WTC11 (cell line): ENCODE measurements at regions not wholly inside any gene's neighbourhood (a gene's known extent, or its start where the extent isn't known, plus 50 kb on each side); places are given as distances from the start of the nearest gene placed in this dataset.

Experiments
- ATAC-seq: fragments of 200-7000 bp; cut with Tn5 transposase; 2 replicates; pipeline ENCODE4 v1.10.0; 2021; ENCODE audit warnings: mild to moderate bottlenecking, moderate library complexity
- CTCF ChIA-PET: fragments of 300-600 bp; sonication (Branson Sonifier 250); formaldehyde crosslinking; loops from one replicate; lab custom pipeline; 2021; ENCODE audit warnings: antibody characterized with exemption; lab: Charles Lee
- POLR2A ChIA-PET: fragments of 350-600 bp; sonication (Branson Sonifier 250); formaldehyde crosslinking; loops from one replicate; lab custom pipeline; 2021; ENCODE audit warnings: antibody characterized with exemption; lab: Charles Lee
- DNase-seq: peaks from one replicate; pipeline ENCODE4 v3.0.0; 2021; ENCODE audit warnings: low spot score
- H3K27ac Mint-ChIP-seq: 2 replicates; pipeline ENCODE4 v1.8.0; 2021; ENCODE audit warnings: mixed read lengths
- H3K27me3 Mint-ChIP-seq: 2 replicates; pipeline ENCODE4 v1.8.0; 2021; ENCODE audit warnings: low read depth, mild to moderate bottlenecking, moderate library complexity, mixed read lengths
- H3K36me3 Mint-ChIP-seq: 2 replicates; pipeline ENCODE4 v1.8.0; 2021; ENCODE audit warnings: mixed read lengths
- H3K4me1 Mint-ChIP-seq: 2 replicates; pipeline ENCODE4 v1.8.0; 2022; ENCODE audit warnings: mixed read lengths
- H3K4me3 Mint-ChIP-seq: 2 replicates; pipeline ENCODE4 v1.8.0; 2021; ENCODE audit warnings: mild to moderate bottlenecking, moderate library complexity, mixed read lengths
- H3K9me3 Mint-ChIP-seq: 2 replicates; pipeline ENCODE4 v1.8.0; 2021; ENCODE audit warnings: mixed read lengths
- ATF1 ChIP-seq: sonication (generic); formaldehyde crosslinking; IDR thresholded peaks from 2 replicates; pipeline ENCODE4 v1.8.1; 2023; ENCODE audit warnings: mild to moderate bottlenecking, moderate library complexity, missing genetic modification reagents
- CREB1 ChIP-seq: sonication (generic); formaldehyde crosslinking; IDR thresholded peaks from 2 replicates; pipeline ENCODE4 v1.8.0; 2023; ENCODE audit warnings: mild to moderate bottlenecking, missing genetic modification reagents
- EMX1 ChIP-seq: fragments of 250-450 bp; sonication (Bioruptor Pico); IDR thresholded peaks from 2 replicates; pipeline ENCODE4 v1.8.0; 2021; ENCODE audit warnings: mild to moderate bottlenecking
- ETV6 ChIP-seq: sonication (generic); formaldehyde crosslinking; IDR thresholded peaks from 2 replicates; pipeline ENCODE4 v1.8.1; 2022; ENCODE audit warnings: mild to moderate bottlenecking, missing genetic modification reagents
- FOXK1 ChIP-seq: sonication (generic); formaldehyde crosslinking; IDR thresholded peaks from 2 replicates; pipeline ENCODE4 v1.8.0; 2022; ENCODE audit warnings: mild to moderate bottlenecking, moderate library complexity, missing genetic modification reagents
- GRHL2 ChIP-seq: fragments of 250-450 bp; sonication (Bioruptor Pico); IDR thresholded peaks from 2 replicates; pipeline ENCODE4 v1.8.0; 2022; ENCODE audit warnings: mild to moderate bottlenecking, moderate library complexity; ENCODE audit not compliant: insufficient replicate concordance, severe bottlenecking
- IRF2 ChIP-seq: sonication (generic); formaldehyde crosslinking; IDR thresholded peaks from 2 replicates; pipeline ENCODE4 v1.8.0; 2022; ENCODE audit warnings: low read depth, missing genetic modification reagents, borderline replicate concordance
- JAZF1 ChIP-seq: fragments of 250-450 bp; sonication (Bioruptor Pico); IDR thresholded peaks from 2 replicates; pipeline ENCODE4 v1.9.0; 2021; ENCODE audit warnings: moderate library complexity, mild to moderate bottlenecking, inconsistent platforms
- MXD4 ChIP-seq: fragments of 250-450 bp; sonication (Bioruptor Pico); IDR thresholded peaks from 2 replicates; pipeline ENCODE4 v1.8.0; 2021; ENCODE audit warnings: mild to moderate bottlenecking, moderate library complexity, borderline replicate concordance
- MYBL2 ChIP-seq: sonication (generic); formaldehyde crosslinking; IDR thresholded peaks from 2 replicates; pipeline ENCODE4 v1.8.1; 2023; ENCODE audit warnings: mild to moderate bottlenecking, moderate library complexity, missing genetic modification reagents
- NFYB ChIP-seq: sonication (generic); formaldehyde crosslinking; conservative IDR thresholded peaks from 2 replicates; pipeline ENCODE4 v1.8.0; 2022; ENCODE audit warnings: low read depth, missing genetic modification reagents
- PRRX2 ChIP-seq: fragments of 250-450 bp; sonication (Bioruptor Pico); IDR thresholded peaks from 2 replicates; pipeline ENCODE4 v1.8.0; 2021; ENCODE audit warnings: mild to moderate bottlenecking
- RELA ChIP-seq: sonication (generic); formaldehyde crosslinking; IDR thresholded peaks from 2 replicates; pipeline ENCODE4 v1.8.1; 2022; ENCODE audit warnings: missing genetic modification reagents, mild to moderate bottlenecking, borderline replicate concordance
- RORB ChIP-seq: fragments of 250-450 bp; sonication (Bioruptor Pico); IDR thresholded peaks from 2 replicates; pipeline ENCODE4 v1.9.0; 2021; ENCODE audit warnings: mild to moderate bottlenecking
- SMAD3 ChIP-seq: sonication (generic); formaldehyde crosslinking; IDR thresholded peaks from 2 replicates; pipeline ENCODE4 v1.8.0; 2022; ENCODE audit warnings: missing genetic modification reagents, mild to moderate bottlenecking, borderline replicate concordance
- SP1 ChIP-seq: sonication (generic); formaldehyde crosslinking; conservative IDR thresholded peaks from 2 replicates; pipeline ENCODE4 v1.8.1; 2022; ENCODE audit warnings: missing genetic modification reagents
- TCF7 ChIP-seq: sonication (generic); formaldehyde crosslinking; IDR thresholded peaks from 2 replicates; pipeline ENCODE4 v1.8.0; 2022; ENCODE audit warnings: mild to moderate bottlenecking, low read depth, missing genetic modification reagents, moderate library complexity
- ZNF219 ChIP-seq: sonication (generic); formaldehyde crosslinking; IDR thresholded peaks from 2 replicates; pipeline ENCODE4 v1.8.0; 2023; ENCODE audit warnings: missing genetic modification reagents, mild to moderate bottlenecking, borderline replicate concordance
- ZNF423 ChIP-seq: fragments of 250-450 bp; sonication (Bioruptor Pico); IDR thresholded peaks from 2 replicates; pipeline ENCODE4 v2.1.2; 2022; ENCODE audit warnings: mild to moderate bottlenecking, moderate library complexity
- ZNF671 ChIP-seq: fragments of 250-450 bp; sonication (Bioruptor Pico); IDR thresholded peaks from 2 replicates; pipeline ENCODE4 v1.8.0; 2021; ENCODE audit warnings: mild to moderate bottlenecking
- TF ChIP-seq, protein P1 (sequence below): sonication (generic); formaldehyde crosslinking; IDR thresholded peaks from 2 replicates; pipeline ENCODE4 v1.8.1; 2023; ENCODE audit warnings: mild to moderate bottlenecking, missing genetic modification reagents, moderate library complexity
- TF ChIP-seq, protein P2 (sequence below): sonication (generic); formaldehyde crosslinking; IDR thresholded peaks from 2 replicates; pipeline ENCODE4 v1.8.1; 2023; ENCODE audit warnings: mild to moderate bottlenecking, missing genetic modification reagents, moderate library complexity
- TF ChIP-seq, protein P3 (sequence below): fragments of 250-450 bp; sonication (Bioruptor Pico); IDR thresholded peaks from 2 replicates; pipeline ENCODE4 v1.9.0; 2021; ENCODE audit warnings: moderate library complexity, mild to moderate bottlenecking, inconsistent platforms, borderline replicate concordance
- TF ChIP-seq, protein P4 (sequence below): sonication (generic); formaldehyde crosslinking; IDR thresholded peaks from 2 replicates; pipeline ENCODE4 v1.8.0; 2022; ENCODE audit warnings: mild to moderate bottlenecking, missing genetic modification reagents
- TF ChIP-seq, protein P5 (sequence below): sonication (generic); formaldehyde crosslinking; IDR thresholded peaks from 2 replicates; pipeline ENCODE4 v1.8.1; 2023; ENCODE audit warnings: mild to moderate bottlenecking, moderate library complexity, missing genetic modification reagents
- TF ChIP-seq, protein P6 (sequence below): sonication (generic); formaldehyde crosslinking; IDR thresholded peaks from 2 replicates; pipeline ENCODE4 v1.8.1; 2022; ENCODE audit warnings: mild to moderate bottlenecking, missing genetic modification reagents, moderate library complexity, borderline replicate concordance
- TF ChIP-seq, protein P7 (sequence below): fragments of 250-450 bp; sonication (Bioruptor Pico); conservative IDR thresholded peaks from 2 replicates; pipeline ENCODE4 v1.9.0; 2021; ENCODE audit warnings: mild to moderate bottlenecking

DNA sequence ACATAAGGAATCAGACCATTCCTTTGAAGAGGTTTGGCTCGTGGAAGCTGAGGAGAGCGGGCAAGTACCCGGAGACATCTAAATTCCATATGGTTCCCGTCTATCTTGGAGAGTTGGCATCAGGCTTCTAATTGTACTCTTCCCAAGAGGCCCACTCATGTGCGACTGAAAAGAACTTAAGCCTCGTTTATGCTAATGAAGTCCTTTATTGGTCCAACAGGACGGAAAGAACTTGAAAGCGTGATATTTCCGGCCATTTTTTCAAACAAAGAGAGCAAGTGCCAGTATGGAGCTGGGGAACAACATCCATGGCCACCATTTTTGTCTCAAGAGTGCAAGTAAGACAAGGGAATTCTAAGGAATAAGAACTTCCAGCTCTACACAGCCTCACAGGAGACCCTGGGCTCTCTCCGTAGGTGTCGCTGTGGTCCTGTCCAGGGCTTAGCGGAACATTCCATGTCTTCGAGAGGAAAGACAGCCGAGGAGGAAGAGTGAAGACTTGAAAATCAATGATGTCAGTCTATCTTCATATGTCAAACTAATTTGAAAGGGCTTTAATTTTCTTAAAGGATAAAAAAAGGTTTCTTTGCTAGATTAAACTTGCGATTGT lies 566.0 kb upstream of the PSMD7 start (continued):
- TF ChIP-seq, protein P1, sequence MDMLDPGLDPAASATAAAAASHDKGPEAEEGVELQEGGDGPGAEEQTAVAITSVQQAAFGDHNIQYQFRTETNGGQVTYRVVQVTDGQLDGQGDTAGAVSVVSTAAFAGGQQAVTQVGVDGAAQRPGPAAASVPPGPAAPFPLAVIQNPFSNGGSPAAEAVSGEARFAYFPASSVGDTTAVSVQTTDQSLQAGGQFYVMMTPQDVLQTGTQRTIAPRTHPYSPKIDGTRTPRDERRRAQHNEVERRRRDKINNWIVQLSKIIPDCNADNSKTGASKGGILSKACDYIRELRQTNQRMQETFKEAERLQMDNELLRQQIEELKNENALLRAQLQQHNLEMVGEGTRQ (CRISPR knock-in tag), result no peak
- TF ChIP-seq GRHL2 (CRISPR knock-in tag), result no peak
- TF ChIP-seq RORB (CRISPR knock-in tag), result no peak
- TF ChIP-seq TCF7 (CRISPR knock-in tag), result no peak
- TF ChIP-seq, protein P2, sequence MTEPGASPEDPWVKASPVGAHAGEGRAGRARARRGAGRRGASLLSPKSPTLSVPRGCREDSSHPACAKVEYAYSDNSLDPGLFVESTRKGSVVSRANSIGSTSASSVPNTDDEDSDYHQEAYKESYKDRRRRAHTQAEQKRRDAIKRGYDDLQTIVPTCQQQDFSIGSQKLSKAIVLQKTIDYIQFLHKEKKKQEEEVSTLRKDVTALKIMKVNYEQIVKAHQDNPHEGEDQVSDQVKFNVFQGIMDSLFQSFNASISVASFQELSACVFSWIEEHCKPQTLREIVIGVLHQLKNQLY, result no peak
- no peak for TF ChIP-seq MYBL2 (CRISPR knock-in tag)
- TF ChIP-seq NFYB (CRISPR knock-in tag), result no peak
- TF ChIP-seq SMAD3, result no peak
- TF ChIP-seq ZNF219 (CRISPR knock-in tag), result no peak
- TF ChIP-seq MXD4 (CRISPR knock-in tag), result no peak
- no peak for TF ChIP-seq ZNF671 (CRISPR knock-in tag)

DNA sequence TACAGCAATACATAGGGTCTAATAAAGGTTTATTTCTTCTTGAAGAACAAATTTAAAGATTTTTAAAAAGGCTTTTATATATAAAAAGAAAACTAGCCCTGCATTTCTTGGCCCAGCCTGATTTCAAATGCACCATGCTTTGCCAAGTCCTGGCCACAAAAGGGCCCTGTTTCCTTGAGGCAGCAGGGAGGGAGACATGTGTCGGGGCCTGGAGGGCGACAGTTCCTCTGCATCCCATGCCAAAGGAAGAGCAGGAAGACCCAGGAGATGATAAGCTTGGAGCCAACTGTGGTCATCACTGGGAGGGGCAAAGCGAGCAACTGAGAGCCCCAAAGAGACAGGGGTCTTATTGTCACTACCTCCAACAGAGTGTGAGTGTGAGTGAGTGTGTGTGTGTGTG lies 571.5 kb upstream of the PSMD7 start:
- H3K9me3 Mint-ChIP-seq, result peaks cover 22% of the 10 kb centered on the region
- ChIA-PET CTCF (interaction anchor here (1.5 kb wide), 1 partner anchor 156 kb away, joined by 3 read pairs; no protein-coding TSS in a partner anchor), POLR2A (no interaction called here)
- DNase-seq (no peak), ATAC-seq (no peak)
- peaks cover 3% of the 10 kb centered on the region for H3K4me1 Mint-ChIP-seq
- no peaks in the 10 kb centered on the region for H3K27me3 Mint-ChIP-seq
- H3K4me3 Mint-ChIP-seq, result no peak overlapping the region
- no peaks in the 10 kb centered on the region for H3K36me3 Mint-ChIP-seq
- TF ChIP-seq ZNF423 (no peak), CREB1 (CRISPR knock-in tag) (no peak), PRRX2 (no peak), NFYB (CRISPR knock-in tag) (no peak), IRF2 (CRISPR knock-in tag) (no peak), FOXK1 (no peak)
- TF ChIP-seq, protein P3, sequence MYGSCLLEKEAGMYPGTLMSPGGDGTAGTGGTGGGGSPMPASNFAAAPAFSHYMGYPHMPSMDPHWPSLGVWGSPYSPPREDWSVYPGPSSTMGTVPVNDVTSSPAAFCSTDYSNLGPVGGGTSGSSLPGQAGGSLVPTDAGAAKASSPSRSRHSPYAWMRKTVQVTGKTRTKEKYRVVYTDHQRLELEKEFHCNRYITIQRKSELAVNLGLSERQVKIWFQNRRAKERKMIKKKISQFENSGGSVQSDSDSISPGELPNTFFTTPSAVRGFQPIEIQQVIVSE (CRISPR knock-in tag), result no peak
- TF ChIP-seq, protein P4, sequence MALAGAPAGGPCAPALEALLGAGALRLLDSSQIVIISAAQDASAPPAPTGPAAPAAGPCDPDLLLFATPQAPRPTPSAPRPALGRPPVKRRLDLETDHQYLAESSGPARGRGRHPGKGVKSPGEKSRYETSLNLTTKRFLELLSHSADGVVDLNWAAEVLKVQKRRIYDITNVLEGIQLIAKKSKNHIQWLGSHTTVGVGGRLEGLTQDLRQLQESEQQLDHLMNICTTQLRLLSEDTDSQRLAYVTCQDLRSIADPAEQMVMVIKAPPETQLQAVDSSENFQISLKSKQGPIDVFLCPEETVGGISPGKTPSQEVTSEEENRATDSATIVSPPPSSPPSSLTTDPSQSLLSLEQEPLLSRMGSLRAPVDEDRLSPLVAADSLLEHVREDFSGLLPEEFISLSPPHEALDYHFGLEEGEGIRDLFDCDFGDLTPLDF (CRISPR knock-in tag), result no peak
- no peak overlapping the region for H3K27ac Mint-ChIP-seq

DNA sequence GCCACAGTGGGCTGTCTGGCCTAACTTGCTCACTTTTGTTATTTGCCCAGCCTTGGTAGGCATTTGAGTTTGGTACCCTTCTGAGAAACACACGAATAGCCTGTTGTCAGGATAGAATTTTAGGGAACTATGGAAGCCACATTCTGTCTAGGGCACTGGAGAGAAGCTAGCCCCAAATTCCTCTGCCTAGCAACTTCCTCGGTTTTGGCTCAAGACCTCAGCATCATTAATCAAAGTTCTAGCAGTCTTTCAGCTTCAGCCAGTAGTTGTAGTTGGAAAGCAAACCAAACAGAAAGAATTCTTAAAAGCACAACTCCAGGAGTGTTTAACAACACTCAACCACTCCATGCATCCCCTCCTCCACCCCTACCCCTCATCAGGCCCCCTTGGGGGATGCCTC lies 572.1 kb upstream of the PSMD7 start:
- no peaks in the 10 kb centered on the region for H3K36me3 Mint-ChIP-seq
- H3K4me3 Mint-ChIP-seq, result no peak overlapping the region
- ChIA-PET POLR2A (no interaction called here), CTCF (interaction anchor here (0.6 to 1.5 kb wide), 2 partner anchors 13 to 157 kb away, joined by 3 read pairs; no protein-coding TSS in a partner anchor)
- ATAC-seq, result no peak
- peaks cover 3% of the 10 kb centered on the region for H3K4me1 Mint-ChIP-seq
- peaks cover 16% of the 10 kb centered on the region for H3K9me3 Mint-ChIP-seq
- no peak for DNase-seq
- no peak overlapping the region for H3K27ac Mint-ChIP-seq
- no peaks in the 10 kb centered on the region for H3K27me3 Mint-ChIP-seq
- TF ChIP-seq PRRX2 (no peak), ZNF219 (CRISPR knock-in tag) (no peak), ETV6 (CRISPR knock-in tag) (no peak), RELA (CRISPR knock-in tag) (no peak), EMX1 (CRISPR knock-in tag) (no peak), SP1 (CRISPR knock-in tag) (no peak), JAZF1 (CRISPR knock-in tag) (no peak), GRHL2 (CRISPR knock-in tag) (no peak), ATF1 (CRISPR knock-in tag) (no peak)
- TF ChIP-seq, protein P5, sequence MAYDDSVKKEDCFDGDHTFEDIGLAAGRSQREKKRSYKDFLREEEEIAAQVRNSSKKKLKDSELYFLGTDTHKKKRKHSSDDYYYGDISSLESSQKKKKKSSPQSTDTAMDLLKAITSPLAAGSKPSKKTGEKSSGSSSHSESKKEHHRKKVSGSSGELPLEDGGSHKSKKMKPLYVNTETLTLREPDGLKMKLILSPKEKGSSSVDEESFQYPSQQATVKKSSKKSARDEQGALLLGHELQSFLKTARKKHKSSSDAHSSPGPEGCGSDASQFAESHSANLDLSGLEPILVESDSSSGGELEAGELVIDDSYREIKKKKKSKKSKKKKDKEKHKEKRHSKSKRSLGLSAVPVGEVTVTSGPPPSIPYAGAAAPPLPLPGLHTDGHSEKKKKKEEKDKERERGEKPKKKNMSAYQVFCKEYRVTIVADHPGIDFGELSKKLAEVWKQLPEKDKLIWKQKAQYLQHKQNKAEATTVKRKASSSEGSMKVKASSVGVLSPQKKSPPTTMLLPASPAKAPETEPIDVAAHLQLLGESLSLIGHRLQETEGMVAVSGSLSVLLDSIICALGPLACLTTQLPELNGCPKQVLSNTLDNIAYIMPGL, result no peak
- TF ChIP-seq, protein P6, sequence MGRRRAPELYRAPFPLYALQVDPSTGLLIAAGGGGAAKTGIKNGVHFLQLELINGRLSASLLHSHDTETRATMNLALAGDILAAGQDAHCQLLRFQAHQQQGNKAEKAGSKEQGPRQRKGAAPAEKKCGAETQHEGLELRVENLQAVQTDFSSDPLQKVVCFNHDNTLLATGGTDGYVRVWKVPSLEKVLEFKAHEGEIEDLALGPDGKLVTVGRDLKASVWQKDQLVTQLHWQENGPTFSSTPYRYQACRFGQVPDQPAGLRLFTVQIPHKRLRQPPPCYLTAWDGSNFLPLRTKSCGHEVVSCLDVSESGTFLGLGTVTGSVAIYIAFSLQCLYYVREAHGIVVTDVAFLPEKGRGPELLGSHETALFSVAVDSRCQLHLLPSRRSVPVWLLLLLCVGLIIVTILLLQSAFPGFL (CRISPR knock-in tag), result no peak
- TF ChIP-seq, protein P7, sequence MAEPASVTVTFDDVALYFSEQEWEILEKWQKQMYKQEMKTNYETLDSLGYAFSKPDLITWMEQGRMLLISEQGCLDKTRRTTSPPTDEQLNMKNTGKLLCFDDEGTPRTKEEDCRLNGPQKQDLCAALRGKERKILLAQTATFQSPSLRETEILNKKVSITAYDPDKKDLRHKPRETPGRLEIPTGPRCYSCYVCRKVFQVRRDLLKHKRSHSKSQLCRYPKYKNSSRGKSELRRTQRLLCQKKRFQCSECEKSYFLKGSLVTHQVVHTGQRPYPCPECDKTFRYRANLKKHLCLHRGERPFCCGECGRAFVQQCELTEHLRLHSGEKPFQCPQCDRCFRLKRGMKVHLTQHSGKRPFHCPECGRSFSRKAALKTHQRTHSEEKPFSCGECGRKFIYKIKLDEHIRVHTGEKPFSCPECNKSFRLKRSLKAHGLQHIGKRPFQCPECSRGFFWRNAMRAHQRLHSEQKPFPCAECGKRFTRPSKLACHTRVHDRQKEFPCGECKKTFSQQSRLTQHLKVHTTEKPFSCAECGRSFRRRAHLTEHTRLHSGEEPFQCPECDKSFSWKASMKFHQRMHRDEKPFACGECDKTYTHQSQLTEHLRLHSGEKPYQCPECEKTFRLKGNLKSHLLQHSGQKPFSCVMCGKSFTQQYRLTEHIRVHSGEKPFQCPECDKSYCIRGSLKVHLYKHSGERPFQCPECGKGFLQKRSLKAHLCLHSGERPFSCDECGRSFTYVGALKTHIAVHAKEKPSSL (CRISPR knock-in tag), result no peak
